Activated naive CD4-positive, alpha-beta T cell treated with anti-CD3 and anti-CD28 coated beads for 36 hours (primary cell): ENCODE measurements at regions not wholly inside any gene's neighbourhood (a gene's known extent, or its start where the extent isn't known, plus 50 kb on each side); places are given as distances from the start of the nearest gene placed in this dataset.

Experiments used
- CTCF ChIA-PET: fragments of 350-600 bp; sonication (Branson Sonifier 250); formaldehyde crosslinking; loops from one replicate; lab custom pipeline; 2021; ENCODE audit warnings: antibody characterized with exemption; lab: Charles Lee
- DNase-seq: peaks from one replicate; pipeline ENCODE4 v3.0.0-alpha.2; 2020
- H3K27ac Mint-ChIP-seq: one replicate; pipeline ENCODE4 v1.8.0; 2021; ENCODE audit warnings: mild to moderate bottlenecking, mixed read lengths
- H3K27me3 Mint-ChIP-seq: one replicate; pipeline ENCODE4 v1.8.0; 2021; ENCODE audit warnings: low read depth, mixed read lengths
- H3K36me3 Mint-ChIP-seq: one replicate; pipeline ENCODE4 v1.8.0; 2021; ENCODE audit warnings: low read depth, mixed read lengths
- H3K4me1 Mint-ChIP-seq: one replicate; pipeline ENCODE4 v1.8.0; 2021; ENCODE audit warnings: low read depth, mixed read lengths
- H3K4me3 Mint-ChIP-seq: one replicate; pipeline ENCODE4 v1.8.0; 2021; ENCODE audit warnings: mild to moderate bottlenecking, moderate library complexity, mixed read lengths
- H3K9me3 Mint-ChIP-seq: one replicate; pipeline ENCODE4 v1.8.0; 2021; ENCODE audit warnings: mixed read lengths
- intact Hi-C: fragments of 100-400 bp; cut with micrococcal nuclease; formaldehyde crosslinking; loops from one replicate; pipeline ENCODE4 v1.15.1; 2023

DNA sequence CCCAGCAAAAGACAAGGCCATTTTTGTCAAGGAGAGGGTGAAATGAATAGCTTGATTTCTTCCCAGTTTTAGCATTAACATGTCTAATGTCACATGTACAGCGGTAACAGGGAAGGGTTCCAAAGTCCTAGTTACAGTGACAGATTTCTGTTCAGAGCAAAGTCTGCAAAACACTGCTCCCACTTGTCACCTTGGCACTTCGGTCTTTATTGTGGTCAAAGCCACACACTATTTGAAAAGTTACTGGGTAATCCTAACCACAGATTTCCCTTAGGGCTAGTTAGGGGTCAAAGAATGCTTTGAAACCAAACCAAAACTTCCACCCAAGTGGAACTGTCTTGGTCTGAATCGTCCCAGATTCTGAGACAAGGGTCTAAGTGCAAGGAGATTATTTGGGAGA lies 455.6 kb downstream of the HS3ST3B1 start:
- H3K4me3 Mint-ChIP-seq: no peak overlapping the region
- peaks cover 2% of the 10 kb centered on the region for H3K27me3 Mint-ChIP-seq
- H3K36me3 Mint-ChIP-seq: no peaks in the 10 kb centered on the region
- intact Hi-C loops: no loop called here
- H3K9me3 Mint-ChIP-seq: no peaks in the 10 kb centered on the region
- no peaks in the 10 kb centered on the region for H3K4me1 Mint-ChIP-seq
- no peak overlapping the region for H3K27ac Mint-ChIP-seq
- CTCF ChIA-PET: no interaction called here
- DNase-seq: no peak

DNA sequence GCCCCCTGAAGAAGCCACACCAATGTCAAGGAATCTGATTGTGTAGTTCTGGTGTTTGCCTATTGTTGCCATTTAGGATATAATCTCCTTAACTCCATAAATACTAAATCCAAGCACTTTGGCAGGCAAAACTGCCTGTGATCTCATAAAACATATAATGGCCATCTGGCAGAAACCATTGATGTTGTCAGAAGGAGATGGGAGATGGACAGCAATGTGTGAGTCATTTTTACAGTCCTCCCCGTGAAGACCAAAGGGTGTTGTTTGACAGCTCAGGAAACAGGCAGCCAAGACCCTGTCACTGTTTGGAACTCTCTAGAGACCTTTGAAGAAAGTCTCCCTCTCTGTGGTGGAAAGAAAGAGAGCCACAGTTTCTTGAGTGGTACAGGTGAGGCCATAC lies 454.1 kb downstream of the HS3ST3B1 start:
- no peaks in the 10 kb centered on the region for H3K4me1 Mint-ChIP-seq
- intact Hi-C loops: no loop called here

DNA sequence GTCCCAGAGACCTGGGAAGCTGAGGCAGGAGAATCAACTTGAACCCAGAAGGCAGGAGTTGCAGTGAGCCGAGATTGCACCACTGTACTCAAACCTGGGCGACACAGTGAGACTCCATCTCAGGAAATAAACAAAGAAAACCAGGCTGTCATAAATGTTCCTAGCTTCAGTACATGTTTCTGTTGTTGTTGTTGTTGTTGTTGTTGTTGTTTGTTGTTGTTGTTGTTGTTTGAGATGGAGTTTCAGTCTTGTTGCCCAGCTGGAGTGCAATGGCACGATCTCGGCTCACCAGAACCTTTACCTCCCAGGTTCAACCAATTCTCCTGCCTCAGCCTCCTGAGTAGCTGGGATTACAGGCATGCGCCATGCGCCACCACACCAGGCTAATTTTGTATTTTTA lies 452.5 kb downstream of the HS3ST3B1 start:
- Mint-ChIP-seq H3K4me3 (no peak overlapping the region), H3K27me3 (peaks cover 2% of the 10 kb centered on the region), H3K9me3 (no peaks in the 10 kb centered on the region), H3K4me1 (peaks cover 2% of the 10 kb centered on the region), H3K27ac (no peak overlapping the region), H3K36me3 (no peaks in the 10 kb centered on the region)
- DNase-seq: no peak
- CTCF ChIA-PET: no interaction called here
- intact Hi-C loops: no loop called here

More for the DNA sequence above, 454.1 kb downstream of the HS3ST3B1 start:
- H3K27me3 Mint-ChIP-seq: peaks cover 2% of the 10 kb centered on the region
- CTCF ChIA-PET: no interaction called here
- no peak overlapping the region for H3K4me3 Mint-ChIP-seq
- DNase-seq: no peak
- no peaks in the 10 kb centered on the region for H3K36me3 Mint-ChIP-seq
- H3K9me3 Mint-ChIP-seq: no peaks in the 10 kb centered on the region
- H3K27ac Mint-ChIP-seq: no peak overlapping the region

DNA sequence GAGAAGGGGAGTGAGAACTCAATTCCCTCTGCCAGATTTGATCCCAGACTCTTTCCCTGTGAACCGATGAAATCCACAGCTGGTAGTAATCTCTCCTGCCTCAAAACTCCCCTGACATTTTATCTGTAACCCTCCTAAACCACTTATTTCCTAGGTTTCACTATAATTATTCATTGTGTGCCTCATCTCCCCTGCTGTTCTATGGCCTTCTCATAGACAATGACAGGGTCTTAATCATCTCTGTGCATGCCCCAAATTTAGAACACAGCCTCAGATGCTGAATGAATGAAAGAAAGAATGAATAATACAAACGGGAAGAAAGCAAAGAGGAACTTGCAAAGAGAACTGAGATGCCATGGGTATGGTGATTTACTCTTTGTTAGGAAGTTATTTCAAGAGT lies 451.1 kb downstream of the HS3ST3B1 start:
- Mint-ChIP-seq H3K4me1 (peaks cover 2% of the 10 kb centered on the region), H3K9me3 (no peaks in the 10 kb centered on the region), H3K36me3 (no peaks in the 10 kb centered on the region), H3K4me3 (no peak overlapping the region), H3K27ac (no peak overlapping the region), H3K27me3 (peaks cover 2% of the 10 kb centered on the region)
- intact Hi-C loops: no loop called here
- CTCF ChIA-PET: no interaction called here
- no peak for DNase-seq

DNA sequence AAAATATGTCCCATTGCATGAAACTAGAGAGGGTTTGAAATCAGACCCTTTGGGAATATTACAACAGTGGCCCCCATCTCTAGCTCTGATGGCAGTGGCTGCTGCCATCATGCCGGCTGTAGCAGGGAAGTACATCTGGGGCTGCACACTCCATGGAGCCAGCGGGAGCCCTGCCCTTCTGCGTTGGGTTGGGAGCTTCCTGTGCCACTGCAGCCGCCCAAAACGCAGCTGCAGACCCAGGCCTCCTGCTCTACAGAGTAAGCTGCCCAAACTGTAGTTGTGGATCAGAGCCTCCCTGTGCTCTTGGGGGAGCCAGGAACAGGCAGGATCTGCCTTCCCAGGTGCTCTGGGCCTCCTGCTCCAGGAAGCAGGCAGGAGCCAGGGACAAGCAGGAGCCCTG lies 450.0 kb downstream of the HS3ST3B1 start:
- intact Hi-C loops: no loop called here
- no peak overlapping the region for H3K27ac Mint-ChIP-seq
- H3K4me3 Mint-ChIP-seq: no peak overlapping the region
- no peaks in the 10 kb centered on the region for H3K36me3 Mint-ChIP-seq
- CTCF ChIA-PET: no interaction called here
- peaks cover 2% of the 10 kb centered on the region for H3K4me1 Mint-ChIP-seq
- no peak for DNase-seq
- H3K9me3 Mint-ChIP-seq: no peaks in the 10 kb centered on the region
- no peaks in the 10 kb centered on the region for H3K27me3 Mint-ChIP-seq

DNA sequence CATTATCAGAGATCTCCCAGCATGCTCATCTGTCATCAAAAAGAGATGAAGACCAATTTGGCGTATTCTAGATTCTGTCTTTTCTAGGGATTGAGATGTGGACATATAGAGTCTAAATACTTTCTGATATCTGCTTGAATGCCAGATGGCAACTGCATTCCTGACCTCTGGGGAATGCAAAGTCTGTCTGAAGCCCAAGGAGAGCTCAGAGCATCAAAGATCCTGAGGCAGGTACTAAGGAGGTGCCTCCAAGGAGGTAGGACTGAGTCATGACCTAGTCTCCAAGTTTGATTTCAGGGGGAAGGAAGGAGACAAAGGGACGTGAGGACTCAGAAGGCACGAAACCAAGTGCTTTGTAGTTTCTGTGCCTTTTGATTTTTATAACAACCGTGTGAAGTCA lies 448.4 kb downstream of the HS3ST3B1 start:
- intact Hi-C loops: no loop called here
- Mint-ChIP-seq H3K27me3 (no peaks in the 10 kb centered on the region), H3K36me3 (no peaks in the 10 kb centered on the region), H3K9me3 (no peaks in the 10 kb centered on the region), H3K27ac (no peak overlapping the region), H3K4me1 (peaks cover 2% of the 10 kb centered on the region), H3K4me3 (no peak overlapping the region)
- CTCF ChIA-PET: no interaction called here
- DNase-seq: no peak

DNA sequence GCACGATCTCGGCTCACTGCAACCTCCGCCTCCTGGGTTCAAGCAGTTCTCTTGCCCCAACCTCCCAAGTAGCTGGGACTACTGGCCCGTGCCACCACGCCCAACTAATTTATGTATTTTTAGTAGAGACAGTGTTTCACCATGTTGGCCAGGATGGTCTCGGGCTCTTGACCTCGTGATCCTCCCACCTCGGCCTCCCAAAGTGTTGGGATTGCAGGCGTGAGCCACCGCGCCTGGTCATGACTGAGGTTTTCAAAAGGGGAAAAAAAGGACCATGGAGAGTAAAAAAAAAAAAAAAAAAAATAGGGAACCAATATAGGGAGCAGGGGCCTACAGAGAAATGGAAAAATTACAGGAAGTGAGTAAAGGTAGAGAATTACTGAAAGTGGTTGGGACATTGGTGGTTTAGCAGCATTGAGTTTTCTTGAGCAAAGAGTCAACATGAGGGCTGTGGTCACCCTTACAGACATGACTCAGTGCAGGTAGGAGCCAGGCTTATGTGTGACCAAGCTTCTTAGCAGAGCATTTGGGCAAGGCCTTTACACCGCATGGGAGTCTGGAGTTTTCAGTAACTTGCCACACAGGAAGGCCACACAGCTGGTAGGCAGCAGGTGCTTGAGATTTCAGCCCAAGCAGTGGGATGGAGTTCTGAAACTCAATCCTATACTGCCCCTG lies 447.3 kb downstream of the HS3ST3B1 start:
- H3K4me1 Mint-ChIP-seq: peaks cover 2% of the 10 kb centered on the region
- no peak overlapping the region for H3K27ac Mint-ChIP-seq

DNA sequence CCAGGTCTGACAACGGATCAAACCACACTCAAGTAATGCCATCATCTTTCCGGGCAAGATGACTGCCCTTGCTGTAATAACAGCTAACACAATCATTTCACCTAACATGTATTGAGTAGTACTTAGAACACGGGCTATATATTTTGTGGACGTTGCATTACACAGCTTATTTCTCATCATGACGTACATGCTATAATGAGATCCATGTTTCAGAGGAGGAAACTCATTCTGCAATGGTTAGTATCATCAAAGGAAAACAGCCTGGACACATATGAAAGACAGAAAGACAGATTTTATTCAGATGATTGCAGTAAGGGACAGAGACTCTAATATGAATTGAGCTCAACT lies 446.7 kb downstream of the HS3ST3B1 start:
- no peaks in the 10 kb centered on the region for H3K27me3 Mint-ChIP-seq
- H3K9me3 Mint-ChIP-seq: no peaks in the 10 kb centered on the region
- intact Hi-C loops: no loop called here
- no peaks in the 10 kb centered on the region for H3K36me3 Mint-ChIP-seq
- peaks cover 2% of the 10 kb centered on the region for H3K4me1 Mint-ChIP-seq
- DNase-seq: no peak
- H3K27ac Mint-ChIP-seq: no peak overlapping the region
- CTCF ChIA-PET: interaction anchor here (0.6 kb wide), 1 partner anchor 1310 kb away, joined by 4 read pairs; no protein-coding TSS in a partner anchor
- H3K4me3 Mint-ChIP-seq: no peak overlapping the region

More for the DNA sequence above, 447.3 kb downstream of the HS3ST3B1 start:
- Mint-ChIP-seq H3K4me3 (no peak overlapping the region), H3K27me3 (no peaks in the 10 kb centered on the region), H3K9me3 (no peaks in the 10 kb centered on the region), H3K36me3 (no peaks in the 10 kb centered on the region)
- peak; percentile 7 for DNase-seq
- intact Hi-C loops: no loop called here
- CTCF ChIA-PET: no interaction called here

DNA sequence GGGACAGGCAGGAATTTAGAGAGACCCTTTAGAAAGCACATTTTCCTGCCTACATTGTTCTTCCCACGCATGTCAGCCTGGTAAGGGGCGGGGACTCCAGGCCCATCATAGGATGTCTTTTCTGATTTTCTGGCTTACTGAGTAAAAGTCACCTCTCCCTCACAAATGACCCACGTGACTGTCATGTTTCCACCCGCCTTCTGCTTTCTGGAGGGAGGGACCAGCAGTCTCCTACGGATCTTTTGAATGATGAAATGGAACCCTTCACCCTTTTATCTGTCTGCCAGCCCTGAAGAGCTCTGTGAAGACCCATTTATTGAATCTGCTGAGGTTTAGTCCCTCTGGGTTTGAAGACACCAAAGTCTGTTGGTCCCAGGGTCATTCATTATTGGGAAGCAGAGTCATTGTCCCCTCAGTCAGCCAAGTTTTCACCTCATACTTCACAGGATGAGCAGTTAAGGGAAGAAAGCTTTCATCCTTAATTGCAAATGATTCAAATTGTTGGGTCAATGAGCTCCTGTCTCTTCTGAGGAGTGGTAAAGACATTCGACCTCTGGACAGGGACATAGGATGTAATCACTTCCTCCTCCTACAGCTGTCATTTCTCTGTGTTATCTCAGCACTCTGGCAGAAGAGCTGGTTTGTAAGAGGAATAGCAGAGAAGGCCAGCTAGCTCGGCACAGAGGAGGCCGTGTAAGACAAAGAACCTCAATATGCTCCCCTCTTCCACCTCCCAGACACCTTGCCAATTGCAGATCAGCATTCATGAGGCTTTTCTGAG lies 446.1 kb downstream of the HS3ST3B1 start:
- intact Hi-C loops: no loop called here
- CTCF ChIA-PET: interaction anchor here (0.6 kb wide), 1 partner anchor 1310 kb away, joined by 4 read pairs; no protein-coding TSS in a partner anchor
- H3K9me3 Mint-ChIP-seq: no peaks in the 10 kb centered on the region
- no peak overlapping the region for H3K4me3 Mint-ChIP-seq
- no peaks in the 10 kb centered on the region for H3K27me3 Mint-ChIP-seq
- no peak overlapping the region for H3K27ac Mint-ChIP-seq
- no peak for DNase-seq
- no peaks in the 10 kb centered on the region for H3K36me3 Mint-ChIP-seq
- peaks cover 2% of the 10 kb centered on the region for H3K4me1 Mint-ChIP-seq

DNA sequence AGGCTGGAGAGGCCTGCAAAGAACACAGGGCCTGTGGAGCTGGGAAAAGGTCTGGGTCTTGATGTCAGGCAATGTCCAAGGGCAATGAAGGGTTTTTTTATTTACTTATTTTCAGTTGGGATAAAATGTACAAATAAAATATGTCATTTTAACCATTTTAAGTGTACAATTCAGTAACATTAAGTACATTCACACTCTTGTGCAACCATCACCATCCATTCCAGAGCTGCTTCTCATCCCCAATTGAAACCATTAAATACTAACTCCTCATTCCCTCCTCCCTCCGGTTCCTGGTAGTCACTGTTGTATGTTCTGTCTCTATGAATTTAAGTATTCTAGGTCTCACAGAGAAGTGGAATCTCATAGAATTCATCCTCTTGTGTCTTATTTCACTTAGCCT lies 444.7 kb downstream of the HS3ST3B1 start:
- H3K27ac Mint-ChIP-seq: no peak overlapping the region
- H3K4me3 Mint-ChIP-seq: no peak overlapping the region
- no peaks in the 10 kb centered on the region for H3K9me3 Mint-ChIP-seq
- H3K4me1 Mint-ChIP-seq: peaks cover 2% of the 10 kb centered on the region
- CTCF ChIA-PET: no interaction called here
- DNase-seq: no peak
- no peaks in the 10 kb centered on the region for H3K36me3 Mint-ChIP-seq
- no peaks in the 10 kb centered on the region for H3K27me3 Mint-ChIP-seq
- intact Hi-C loops: no loop called here

DNA sequence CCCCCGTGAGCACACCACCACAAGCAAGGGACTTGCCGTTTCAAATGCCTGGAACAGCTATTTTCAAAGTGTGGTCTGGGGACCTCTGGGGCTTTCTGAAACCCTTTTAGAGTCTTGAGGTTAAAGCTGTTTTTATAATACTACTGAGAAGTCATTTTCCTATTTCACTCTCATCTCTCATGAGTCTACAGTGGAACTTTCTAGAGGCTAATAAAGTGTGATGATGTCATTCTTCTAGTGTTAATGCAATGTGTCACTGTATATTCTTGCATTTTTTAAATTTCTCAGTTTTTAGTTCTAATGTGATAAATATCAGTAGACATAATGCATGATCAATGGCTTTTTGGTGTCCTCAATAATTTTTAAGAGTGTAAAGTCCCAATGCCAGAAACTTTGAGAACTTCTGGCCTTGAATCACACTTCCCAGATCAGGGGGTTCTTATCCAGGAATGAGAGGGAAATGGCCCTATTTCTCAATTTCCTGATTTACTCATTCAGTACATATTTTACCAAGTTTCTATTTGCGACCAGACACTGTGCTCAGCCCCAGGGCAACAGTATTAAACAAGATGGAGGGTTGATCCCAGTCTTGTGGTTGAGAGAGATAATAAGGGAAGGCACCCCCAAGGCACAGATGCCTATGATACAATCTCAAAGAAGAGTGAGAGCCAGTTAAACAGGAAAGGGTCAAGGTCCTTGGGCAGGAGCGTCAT lies 444.0 kb downstream of the HS3ST3B1 start:
- Mint-ChIP-seq H3K36me3 (no peaks in the 10 kb centered on the region), H3K4me3 (no peak overlapping the region), H3K27ac (no peak overlapping the region), H3K4me1 (peaks cover 2% of the 10 kb centered on the region), H3K9me3 (no peaks in the 10 kb centered on the region), H3K27me3 (no peaks in the 10 kb centered on the region)
- no peak for DNase-seq
- CTCF ChIA-PET: no interaction called here
- intact Hi-C loops: no loop called here

DNA sequence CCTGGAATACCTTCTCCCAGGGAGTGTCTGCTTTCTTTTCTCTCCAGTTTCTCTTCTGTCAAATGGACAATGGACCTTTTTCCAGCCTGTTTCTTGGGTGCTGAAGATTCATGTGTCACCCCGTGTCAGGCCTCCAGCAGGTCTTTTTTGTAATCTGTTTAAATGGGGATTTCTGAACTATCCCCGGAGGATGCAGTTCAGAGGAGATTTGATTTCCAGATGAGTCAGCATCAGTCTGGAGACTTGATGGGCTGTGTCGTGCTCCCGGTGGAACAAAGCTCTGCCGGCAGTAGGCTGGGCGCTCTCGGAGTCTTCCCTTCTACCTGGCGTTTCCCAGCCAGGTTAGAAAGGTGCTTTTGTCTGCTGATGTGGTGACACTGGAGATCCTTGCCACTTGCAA lies 440.6 kb downstream of the HS3ST3B1 start:
- Mint-ChIP-seq H3K36me3 (no peaks in the 10 kb centered on the region), H3K9me3 (no peaks in the 10 kb centered on the region), H3K4me1 (no peaks in the 10 kb centered on the region), H3K27ac (no peak overlapping the region), H3K27me3 (no peaks in the 10 kb centered on the region), H3K4me3 (no peak overlapping the region)
- no peak for DNase-seq
- CTCF ChIA-PET: no interaction called here
- intact Hi-C loops: no loop called here
